Trophoblast cell (in vitro differentiated cells and primary cell): ENCODE measurements at regions not wholly inside any gene's neighbourhood (a gene's known extent, or its start where the extent isn't known, plus 50 kb on each side); places are given as distances from the start of the nearest gene placed in this dataset.

Experiments
- DNase-seq, 2 donors: peaks; one replicate each; pipeline ENCODE4 v3.0.0-alpha.2; 2016
- H2AFZ ChIP-seq: 2 replicates; pipeline ENCODE4 v1.6.1; 2013; ENCODE audit warnings: low read length, moderate library complexity, mild to moderate bottlenecking; ENCODE audit not compliant: insufficient read depth, poor library complexity
- H2AK5ac ChIP-seq: 2 replicates; pipeline ENCODE4 v1.6.1; 2013; ENCODE audit warnings: mild to moderate bottlenecking, low read length
- H2BK120ac ChIP-seq: 2 replicates; pipeline ENCODE4 v1.6.1; 2013; ENCODE audit warnings: low read length, mild to moderate bottlenecking, moderate library complexity; ENCODE audit not compliant: insufficient read depth, poor library complexity
- H2BK12ac ChIP-seq: 2 replicates; pipeline ENCODE4 v1.6.1; 2013; ENCODE audit warnings: mild to moderate bottlenecking, low read length, moderate library complexity
- H2BK5ac ChIP-seq: 2 replicates; pipeline ENCODE4 v1.6.1; 2013; ENCODE audit warnings: low read length, low read depth, moderate library complexity, mild to moderate bottlenecking; ENCODE audit not compliant: poor library complexity
- H3K14ac ChIP-seq: 2 replicates; pipeline ENCODE4 v1.6.1; 2013; ENCODE audit warnings: mild to moderate bottlenecking, low read length
- H3K18ac ChIP-seq: 2 replicates; pipeline ENCODE4 v1.6.1; 2013; ENCODE audit warnings: mild to moderate bottlenecking, low read length
- H3K23ac ChIP-seq: 2 replicates; pipeline ENCODE4 v1.6.1; 2013; ENCODE audit warnings: low read length
- H3K27ac ChIP-seq: 2 replicates; pipeline ENCODE4 v1.5.1; 2013; ENCODE audit warnings: low read depth, mild to moderate bottlenecking, inconsistent platforms, low read length, moderate library complexity
- H3K27me3 ChIP-seq: 2 replicates; pipeline ENCODE4 v1.6.1; 2013; ENCODE audit warnings: inconsistent platforms, mild to moderate bottlenecking, low read length, moderate library complexity; ENCODE audit not compliant: insufficient read depth
- H3K36me3 ChIP-seq, 2 experiments: 1 replicate in 1 of 2; 2 replicates in 1 of 2; pipeline ENCODE4 v1.6.1; 2013; ENCODE audit warnings: low read length in 2 of 2, mild to moderate bottlenecking in 2 of 2, moderate library complexity in 1 of 2; ENCODE audit not compliant: insufficient read depth in 2 of 2, control insufficient read depth in 1 of 2
- H3K4ac ChIP-seq: 2 replicates; pipeline ENCODE4 v1.6.1; 2013; ENCODE audit warnings: low read depth, mild to moderate bottlenecking, low read length, moderate library complexity
- H3K4me1 ChIP-seq, 2 experiments: 1 replicate in 1 of 2; 2 replicates in 1 of 2; pipeline ENCODE4 v1.6.1; 2013; ENCODE audit warnings: low read length in 2 of 2, mild to moderate bottlenecking in 2 of 2, moderate library complexity in 1 of 2; ENCODE audit not compliant: insufficient read depth in 2 of 2, control insufficient read depth in 1 of 2
- H3K4me2 ChIP-seq: 2 replicates; pipeline ENCODE4 v1.6.1; 2013; ENCODE audit warnings: inconsistent platforms, mild to moderate bottlenecking, low read length, moderate library complexity
- H3K4me3 ChIP-seq: 2 replicates; pipeline ENCODE4 v1.5.1; 2013; ENCODE audit warnings: mild to moderate bottlenecking, low read depth, low read length, inconsistent platforms
- H3K79me1 ChIP-seq: one replicate; pipeline ENCODE4 v1.6.1; 2013; ENCODE audit warnings: low read length
- H3K79me2 ChIP-seq: 2 replicates; pipeline ENCODE4 v1.6.1; 2013; ENCODE audit warnings: low read length, mild to moderate bottlenecking; ENCODE audit not compliant: control insufficient read depth, insufficient read depth, poor library complexity
- H3K9ac ChIP-seq: 2 replicates; pipeline ENCODE4 v1.6.1; 2013; ENCODE audit warnings: mild to moderate bottlenecking, low read length
- H3K9me3 ChIP-seq: 2 replicates; pipeline ENCODE4 v1.6.1; 2013; ENCODE audit warnings: low read depth, mild to moderate bottlenecking, control low read depth, inconsistent platforms, low read length; ENCODE audit not compliant: insufficient read depth
- H4K12ac ChIP-seq: 2 replicates; pipeline ENCODE4 v1.6.1; 2013; ENCODE audit warnings: low read depth, mild to moderate bottlenecking, low read length, moderate library complexity
- H4K8ac ChIP-seq: 2 replicates; pipeline ENCODE4 v1.6.1; 2013; ENCODE audit warnings: low read depth, mild to moderate bottlenecking, low read length, moderate library complexity
- H4K91ac ChIP-seq: one replicate; pipeline ENCODE4 v1.6.1; 2013; ENCODE audit warnings: low read depth, mild to moderate bottlenecking, low read length, moderate library complexity
- WGBS: extraction: QIAGEN DNeasy Blood & Tissue Kit; methylation state at CpG from one replicate; pipeline ENCODE4 v1.1.7; 2013; ENCODE audit warnings: missing lambda C conversion rate; ENCODE audit not compliant: insufficient read length, insufficient coverage; ENCODE audit errors: extremely low coverage; 5-methylcytosine and 5-hydroxymethylcytosine counted together

DNA sequence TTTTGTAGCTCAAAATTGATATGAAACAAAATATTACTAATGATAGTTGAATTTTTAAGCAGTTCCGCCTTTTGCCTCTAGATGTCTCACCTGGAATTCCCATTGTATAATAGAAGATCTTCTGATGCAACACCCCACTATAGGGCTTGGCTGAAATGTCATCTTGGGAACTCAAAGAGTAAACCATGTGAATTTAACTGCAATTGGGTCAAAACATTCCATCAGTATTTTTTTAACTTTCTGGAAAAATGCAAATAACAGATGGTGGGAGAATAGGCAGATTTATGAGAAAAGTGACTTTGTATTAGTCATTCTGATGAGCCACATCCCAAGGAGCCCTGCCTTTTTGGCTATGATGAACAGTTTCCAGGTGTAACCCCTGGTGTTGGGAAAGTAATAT lies 489.9 kb downstream of the NYAP2 start:
- Histone ChIP-seq H4K91ac (no peak overlapping the region), H3K9me3 (no peaks in the 10 kb centered on the region), H3K27me3 (no peaks in the 10 kb centered on the region), H3K4ac (no peak overlapping the region), H4K8ac (no peak overlapping the region), H3K23ac (no peak overlapping the region), H4K12ac (no peak overlapping the region), H3K4me2 (no peak overlapping the region), H3K4me1 (no peaks in the 10 kb centered on the region), H3K79me1 (no peaks in the 10 kb centered on the region), H3K9ac (no peak overlapping the region), H3K36me3 (no peaks in the 10 kb centered on the region), H3K27ac (no peak overlapping the region), H2BK12ac (no peak overlapping the region), H2AK5ac (no peak overlapping the region), H3K18ac (no peak overlapping the region), H3K79me2 (no peaks in the 10 kb centered on the region), H2AFZ (no peak overlapping the region), H3K14ac (no peak overlapping the region), H3K4me3 (no peak overlapping the region), H2BK120ac (no peak overlapping the region), H2BK5ac (no peak overlapping the region)
- DNase-seq = peak; percentile 12 to 73
- no CpG with 5 or more reads among the region's 1 CpG for WGBS

DNA sequence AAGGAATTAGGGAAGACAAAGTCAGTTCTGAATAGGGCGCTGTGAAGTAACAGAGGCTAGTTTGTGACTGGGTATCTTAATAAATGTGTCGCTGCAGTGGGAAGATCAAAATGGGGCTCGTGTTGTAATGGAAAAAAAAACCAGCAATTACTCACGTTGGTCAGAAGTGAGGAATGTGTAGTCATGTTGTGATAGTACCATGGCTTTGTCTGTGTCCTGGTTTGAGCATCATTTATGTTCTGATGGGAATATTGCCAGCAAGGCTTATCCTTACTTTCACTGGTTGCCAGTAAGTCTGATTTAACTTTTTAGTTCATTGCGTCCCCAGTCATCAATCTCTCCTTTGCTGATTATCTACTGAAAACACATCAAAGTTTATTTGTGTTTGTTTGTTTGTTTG lies 467.6 kb downstream of the NYAP2 start:
- no peak overlapping the region for H3K4me3 ChIP-seq
- H3K27me3 ChIP-seq = no peaks in the 10 kb centered on the region

GRCh38 chr2:225865468-225865867 lies 466.0 kb downstream of the NYAP2 start:
- no peak overlapping the region for H4K91ac ChIP-seq
- H3K79me2 ChIP-seq = no peaks in the 10 kb centered on the region
- H3K14ac ChIP-seq = no peak overlapping the region
- H3K4ac ChIP-seq = no peak overlapping the region
- no peak overlapping the region for H3K9ac ChIP-seq
- H3K79me1 ChIP-seq = no peaks in the 10 kb centered on the region
- H3K18ac ChIP-seq = no peak overlapping the region
- H2AFZ ChIP-seq = no peak overlapping the region
- H4K8ac ChIP-seq = no peak overlapping the region
- H2BK120ac ChIP-seq = no peak overlapping the region
- no peak overlapping the region for H3K27ac ChIP-seq
- no peak overlapping the region for H3K4me3 ChIP-seq
- no peaks in the 10 kb centered on the region for H3K27me3 ChIP-seq
- no peak overlapping the region for H4K12ac ChIP-seq
- H3K9me3 ChIP-seq = no peaks in the 10 kb centered on the region
- no peaks in the 10 kb centered on the region for H3K4me1 ChIP-seq
- no peak overlapping the region for H2BK12ac ChIP-seq
- no peak overlapping the region for H3K4me2 ChIP-seq
- H2AK5ac ChIP-seq = no peak overlapping the region
- no peaks in the 10 kb centered on the region for H3K36me3 ChIP-seq
- H3K23ac ChIP-seq = no peak overlapping the region
- no peak overlapping the region for H2BK5ac ChIP-seq
- DNase-seq = peak in 1 of 2 donors; percentile 8

More for the DNA sequence above, 467.6 kb downstream of the NYAP2 start:
- Histone ChIP-seq H2BK120ac (no peak overlapping the region), H4K8ac (no peak overlapping the region), H4K91ac (no peak overlapping the region), H3K23ac (no peak overlapping the region), H3K14ac (no peak overlapping the region), H3K36me3 (no peaks in the 10 kb centered on the region), H4K12ac (no peak overlapping the region), H3K18ac (no peak overlapping the region), H3K79me1 (no peaks in the 10 kb centered on the region), H3K4me2 (no peak overlapping the region), H2BK5ac (no peak overlapping the region), H3K4ac (no peak overlapping the region), H3K9me3 (no peaks in the 10 kb centered on the region), H3K9ac (no peak overlapping the region), H2AFZ (no peak overlapping the region), H2AK5ac (no peak overlapping the region), H2BK12ac (no peak overlapping the region), H3K4me1 (no peaks in the 10 kb centered on the region), H3K79me2 (no peaks in the 10 kb centered on the region), H3K27ac (no peak overlapping the region)
- DNase-seq = no peak
- no CpG with 5 or more reads among the region's 5 CpGs for WGBS

DNA sequence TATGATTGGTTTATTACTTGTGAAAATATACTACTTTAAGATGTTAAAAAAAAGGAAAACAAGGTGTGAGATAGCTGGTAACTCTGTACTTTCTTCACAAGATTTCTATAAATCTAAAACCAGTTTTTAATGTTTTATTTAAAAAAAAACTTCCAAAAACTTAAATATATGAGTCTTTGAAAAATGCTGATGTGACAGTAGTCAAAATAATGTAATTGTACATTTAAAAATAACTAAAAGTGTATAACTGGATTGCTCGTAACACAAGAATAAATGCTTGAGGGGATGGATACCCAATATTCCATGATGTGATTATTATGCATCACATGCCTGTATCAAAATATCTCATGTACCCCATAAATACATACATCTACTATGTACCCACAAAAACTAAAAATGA lies 464.9 kb downstream of the NYAP2 start:
- Histone ChIP-seq H2BK5ac (no peak overlapping the region), H3K4me3 (no peak overlapping the region), H3K27me3 (no peaks in the 10 kb centered on the region), H4K8ac (no peak overlapping the region), H3K79me2 (no peaks in the 10 kb centered on the region), H2AK5ac (no peak overlapping the region), H3K9ac (no peak overlapping the region), H4K91ac (no peak overlapping the region), H3K79me1 (no peaks in the 10 kb centered on the region), H3K4me1 (no peaks in the 10 kb centered on the region), H3K14ac (no peak overlapping the region), H2BK120ac (no peak overlapping the region), H3K27ac (no peak overlapping the region), H3K9me3 (no peaks in the 10 kb centered on the region), H2AFZ (no peak overlapping the region), H3K18ac (no peak overlapping the region), H3K4me2 (no peak overlapping the region), H3K23ac (no peak overlapping the region), H4K12ac (no peak overlapping the region), H3K36me3 (no peaks in the 10 kb centered on the region), H2BK12ac (no peak overlapping the region), H3K4ac (no peak overlapping the region)
- WGBS = no CpG with 5 or more reads among the region's 1 CpG
- no peak for DNase-seq
